ENCODE measurements at regions not wholly inside any gene's neighbourhood (a gene's known extent, or its start where the extent isn't known, plus 50 kb on each side); places are given as distances from the start of the nearest gene placed in this dataset.

DNA sequence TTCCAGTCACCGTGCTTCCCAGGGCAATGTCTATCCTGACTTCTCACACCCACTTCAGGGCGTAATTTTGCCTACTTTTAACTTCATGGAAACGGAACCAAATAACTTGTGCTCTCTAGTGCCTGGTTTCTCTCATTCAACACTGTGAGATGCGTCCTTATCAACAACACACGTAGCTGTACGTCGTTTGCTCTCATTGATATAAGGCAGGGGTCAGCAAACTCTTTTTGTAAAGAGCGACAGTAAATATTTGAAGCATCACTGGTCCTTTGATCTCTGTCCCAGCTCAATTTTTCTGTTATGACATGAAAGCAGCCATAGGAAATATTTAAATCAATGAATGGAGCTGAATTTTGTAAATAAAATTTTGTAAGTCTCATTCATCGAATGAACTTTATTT, 239.3 kb upstream of the KCNG1 start:
- no peak overlapping the region for H3K4me3 ChIP-seq (replicated peaks in 1 of 2; ENCODE audit: low read depth in 2 of 2, low read length in 2 of 2)
- TF ChIP-seq, protein P1, sequence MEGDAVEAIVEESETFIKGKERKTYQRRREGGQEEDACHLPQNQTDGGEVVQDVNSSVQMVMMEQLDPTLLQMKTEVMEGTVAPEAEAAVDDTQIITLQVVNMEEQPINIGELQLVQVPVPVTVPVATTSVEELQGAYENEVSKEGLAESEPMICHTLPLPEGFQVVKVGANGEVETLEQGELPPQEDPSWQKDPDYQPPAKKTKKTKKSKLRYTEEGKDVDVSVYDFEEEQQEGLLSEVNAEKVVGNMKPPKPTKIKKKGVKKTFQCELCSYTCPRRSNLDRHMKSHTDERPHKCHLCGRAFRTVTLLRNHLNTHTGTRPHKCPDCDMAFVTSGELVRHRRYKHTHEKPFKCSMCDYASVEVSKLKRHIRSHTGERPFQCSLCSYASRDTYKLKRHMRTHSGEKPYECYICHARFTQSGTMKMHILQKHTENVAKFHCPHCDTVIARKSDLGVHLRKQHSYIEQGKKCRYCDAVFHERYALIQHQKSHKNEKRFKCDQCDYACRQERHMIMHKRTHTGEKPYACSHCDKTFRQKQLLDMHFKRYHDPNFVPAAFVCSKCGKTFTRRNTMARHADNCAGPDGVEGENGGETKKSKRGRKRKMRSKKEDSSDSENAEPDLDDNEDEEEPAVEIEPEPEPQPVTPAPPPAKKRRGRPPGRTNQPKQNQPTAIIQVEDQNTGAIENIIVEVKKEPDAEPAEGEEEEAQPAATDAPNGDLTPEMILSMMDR (IDR thresholded peaks at IDR 0.05; ENCODE audit: low read depth, low read length): no peak
- DNase-seq (ENCODE audit: low read depth in 2 of 2): no peak

DNA sequence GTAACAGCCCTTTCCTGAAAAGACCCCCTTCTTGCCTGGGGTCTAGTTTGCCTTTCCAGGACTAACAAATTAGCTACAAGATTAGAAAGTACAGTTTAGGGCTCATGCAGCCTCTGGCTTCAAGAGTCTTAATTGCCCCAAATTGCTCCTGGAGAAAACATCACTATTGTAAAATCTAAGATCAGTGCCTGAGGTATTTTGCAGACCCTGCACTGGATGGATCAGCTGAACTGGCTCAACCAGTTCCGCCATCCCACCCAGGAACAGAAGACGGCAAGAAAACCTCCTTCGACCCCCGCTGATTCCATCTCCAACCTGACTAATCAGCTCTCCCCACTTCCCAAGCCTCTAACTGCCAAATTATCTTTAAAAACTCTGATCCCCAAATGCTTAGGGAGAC, 236.5 kb upstream of the KCNG1 start:
- TF ChIP-seq, protein P1 (IDR thresholded peaks at IDR 0.05; ENCODE audit: low read depth, low read length): no peak
- DNase-seq (ENCODE audit: low read depth in 2 of 2): no peak
- no peak overlapping the region for H3K4me3 ChIP-seq (replicated peaks in 1 of 2; ENCODE audit: low read depth in 2 of 2, low read length in 2 of 2)

DNA sequence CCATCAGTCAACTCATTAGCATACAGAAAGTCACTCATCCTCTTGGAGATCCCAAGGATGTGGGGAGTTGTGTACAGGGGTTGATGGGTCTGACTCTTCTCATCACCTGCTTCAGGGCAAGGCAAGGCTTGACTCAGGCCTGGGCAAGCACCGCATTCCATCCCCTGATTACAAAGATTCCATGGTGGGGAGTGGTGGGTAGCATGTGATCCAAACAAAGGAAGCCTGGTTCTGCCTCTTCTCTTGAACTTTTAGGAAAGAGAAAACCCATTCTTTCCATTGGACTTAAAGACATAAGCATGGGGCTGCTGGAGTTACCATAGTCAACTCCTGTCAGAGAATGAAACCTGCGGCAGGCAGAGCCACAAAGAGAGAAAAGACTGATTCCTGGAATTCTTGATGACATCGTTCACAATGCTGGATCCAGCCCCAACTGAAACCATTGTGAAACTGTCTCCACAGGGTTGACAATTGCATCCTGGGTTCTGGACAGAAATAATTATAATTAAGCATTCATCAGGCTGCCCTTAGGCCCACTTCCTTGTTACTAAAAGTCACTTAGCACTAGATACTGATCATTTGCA, 235.8 kb upstream of the KCNG1 start:
- no peak overlapping the region for H3K4me3 ChIP-seq (replicated peaks in 1 of 2; ENCODE audit: low read depth in 2 of 2, low read length in 2 of 2)
- peak in 1 of 2 donors; percentile 28 for DNase-seq (ENCODE audit: low read depth in 2 of 2)
- TF ChIP-seq, protein P1 (IDR thresholded peaks at IDR 0.05; ENCODE audit: low read depth, low read length): no peak

DNA sequence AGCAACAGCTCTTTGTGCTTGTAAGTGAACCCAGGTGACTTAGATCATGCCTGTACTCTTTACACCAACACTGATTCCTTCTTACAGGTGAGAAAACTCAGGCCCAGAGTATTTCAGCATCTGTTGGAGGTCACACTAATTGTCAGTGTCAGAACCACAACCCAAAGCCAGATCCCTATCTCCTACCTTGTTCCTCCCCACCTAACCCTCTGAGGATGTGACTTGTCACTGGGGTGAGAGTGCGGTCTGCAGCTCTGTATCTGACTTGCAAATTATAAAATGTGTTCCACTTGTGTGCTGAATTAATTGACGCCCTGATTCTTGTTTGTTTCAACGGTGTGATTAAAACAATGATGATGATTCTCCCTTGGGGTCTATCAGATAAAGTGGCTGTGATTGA, 232.5 kb upstream of the KCNG1 start:
- no peak overlapping the region for H3K4me3 ChIP-seq (replicated peaks in 1 of 2; ENCODE audit: low read depth in 2 of 2, low read length in 2 of 2)
- no peak for DNase-seq (ENCODE audit: low read depth in 2 of 2)
- TF ChIP-seq, protein P1 (IDR thresholded peaks at IDR 0.05; ENCODE audit: low read depth, low read length): no peak

DNA sequence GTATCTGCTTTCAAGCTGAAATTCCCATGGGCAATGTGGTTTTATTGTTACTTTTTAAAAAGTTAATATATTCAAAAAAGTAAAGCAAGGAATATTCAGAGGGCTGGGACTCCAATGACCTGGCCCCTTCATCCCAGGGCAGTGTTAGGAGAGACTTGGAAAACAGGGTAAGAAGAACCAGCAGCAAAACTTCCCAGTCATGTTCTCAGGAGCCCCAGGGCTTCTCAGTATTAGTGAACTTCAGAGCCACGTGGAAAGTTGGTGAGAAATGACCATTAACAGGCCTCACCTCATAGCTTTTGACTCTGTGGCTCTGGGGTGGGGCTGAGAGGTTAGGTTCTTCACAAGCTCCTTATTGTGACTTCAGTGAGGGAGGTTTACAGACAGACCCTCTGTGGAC, 230.4 kb upstream of the KCNG1 start:
- no peak overlapping the region for H3K4me3 ChIP-seq (replicated peaks in 1 of 2; ENCODE audit: low read depth in 2 of 2, low read length in 2 of 2)
- no peak for DNase-seq (ENCODE audit: low read depth in 2 of 2)
- TF ChIP-seq, protein P1 (IDR thresholded peaks at IDR 0.05; ENCODE audit: low read depth, low read length): no peak

DNA sequence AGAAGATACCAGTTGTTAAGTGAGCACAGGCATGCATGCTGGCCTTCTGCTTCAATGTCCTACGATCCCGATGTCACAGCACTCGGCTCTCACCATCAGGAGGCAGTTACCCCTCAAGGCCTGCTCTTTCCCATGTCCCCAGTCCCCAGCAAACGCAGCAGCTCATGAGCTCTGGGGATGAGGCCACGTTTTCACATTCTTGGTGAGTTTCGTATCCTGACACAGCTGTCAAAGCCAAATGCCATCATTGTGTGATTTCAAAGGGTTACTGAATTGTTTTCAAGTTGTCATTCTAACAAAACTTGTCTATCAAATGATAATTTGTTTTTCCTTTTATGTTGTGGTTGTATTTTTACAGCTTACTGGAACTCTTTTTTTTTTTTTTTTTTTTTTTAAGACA, 226.9 kb upstream of the KCNG1 start:
- DNase-seq (ENCODE audit: low read depth in 2 of 2): no peak
- TF ChIP-seq, protein P1 (IDR thresholded peaks at IDR 0.05; ENCODE audit: low read depth, low read length): no peak
- H3K4me3 ChIP-seq (replicated peaks in 1 of 2; ENCODE audit: low read depth in 2 of 2, low read length in 2 of 2): no peak overlapping the region

DNA sequence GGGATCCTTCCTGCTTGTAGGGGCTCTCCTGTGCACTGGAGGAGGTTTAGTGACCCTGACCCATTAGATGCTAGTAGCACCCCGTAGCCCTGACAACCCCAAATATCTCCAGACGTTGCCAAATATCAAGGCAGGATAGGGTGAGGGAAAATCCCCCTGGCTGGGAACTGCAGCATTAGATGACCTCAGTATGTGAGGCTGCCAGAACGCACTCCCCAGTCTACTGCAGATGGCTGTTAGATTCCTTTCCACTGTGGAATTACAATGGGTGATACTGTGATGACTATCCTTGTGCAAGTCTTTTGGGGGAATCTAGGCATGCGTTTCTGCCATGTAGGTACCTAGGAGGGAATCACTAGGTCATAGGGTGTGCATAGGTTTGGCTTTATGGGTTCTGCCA, 226.3 kb upstream of the KCNG1 start:
- TF ChIP-seq, protein P1 (IDR thresholded peaks at IDR 0.05; ENCODE audit: low read depth, low read length): no peak
- no peak overlapping the region for H3K4me3 ChIP-seq (replicated peaks in 1 of 2; ENCODE audit: low read depth in 2 of 2, low read length in 2 of 2)
- no peak for DNase-seq (ENCODE audit: low read depth in 2 of 2)

Measured in cardiac fibroblast (primary cell).